ENCODE measurements at regions not wholly inside any gene's neighbourhood (a gene's known extent, or its start where the extent isn't known, plus 50 kb on each side); places are given as distances from the start of the nearest gene placed in this dataset.

DNA sequence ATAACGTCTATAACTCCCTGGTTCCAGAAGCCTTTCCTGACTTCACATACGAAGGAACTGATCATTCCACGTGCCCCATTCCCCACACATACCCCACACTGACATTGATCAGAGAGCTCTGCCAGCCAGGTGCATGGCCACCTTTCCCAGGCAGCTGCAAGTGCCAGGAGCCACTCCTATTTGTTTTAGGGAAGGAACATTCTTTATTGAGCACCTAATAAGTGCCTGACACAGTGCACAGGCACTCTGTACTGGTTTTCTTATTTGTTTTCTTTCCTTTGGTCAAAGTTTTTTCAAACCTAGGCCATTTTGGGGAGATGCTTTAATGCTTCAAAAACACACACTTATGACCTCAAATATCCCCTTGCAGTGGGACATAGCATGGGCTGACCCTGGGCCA lies 50.0 kb downstream of the PITPNM2 start:
- DNase-seq: no peak

DNA sequence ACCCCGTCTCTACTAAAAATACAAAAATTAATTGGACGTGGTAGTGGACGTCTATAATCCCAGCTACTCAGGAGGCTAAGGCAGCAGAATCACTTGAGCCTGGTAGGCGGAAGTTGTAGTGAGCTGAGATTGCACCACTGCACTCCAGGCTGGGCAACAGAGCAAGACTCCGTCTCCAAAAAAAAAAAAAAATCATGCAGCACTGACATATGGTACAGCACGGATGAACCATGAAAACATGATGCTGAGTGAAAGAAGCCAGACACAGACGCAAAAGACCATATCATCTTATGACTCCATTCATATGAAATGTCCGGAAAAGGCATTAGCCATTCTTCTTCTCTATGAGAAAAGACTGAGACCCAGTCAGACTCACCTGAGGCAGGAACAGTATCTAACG lies 50.4 kb downstream of the PITPNM2 start:
- no peak for DNase-seq

DNA sequence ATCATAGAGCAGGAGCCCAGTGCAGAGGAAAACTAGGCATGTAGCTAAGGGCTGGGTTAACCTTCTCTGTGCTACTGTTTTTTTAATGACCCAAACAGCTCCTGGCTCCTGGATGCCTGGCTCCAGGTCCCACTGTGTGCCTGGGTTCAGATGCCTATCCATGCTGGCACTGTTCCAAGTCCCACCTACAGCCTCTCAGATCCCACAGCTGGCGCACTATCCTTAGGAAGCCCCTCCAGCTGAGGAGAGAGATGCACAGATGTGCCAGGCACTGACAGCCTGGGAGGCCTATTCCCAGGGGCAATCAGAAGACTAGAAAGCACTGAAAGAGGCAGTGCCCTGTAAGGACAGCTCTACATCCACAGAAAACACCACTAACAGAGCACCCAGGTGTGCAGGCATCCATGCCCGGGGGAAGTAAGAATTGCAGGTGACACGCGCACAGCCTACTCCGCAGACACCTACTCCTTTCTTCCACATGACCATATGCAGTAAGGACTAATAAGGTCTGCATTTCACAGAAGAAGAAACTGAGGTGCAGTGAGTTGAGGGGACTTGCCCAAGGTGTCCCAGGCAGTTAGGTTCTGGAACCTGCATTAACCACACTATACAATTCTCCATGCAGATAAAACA lies 51.2 kb downstream of the PITPNM2 start:
- DNase-seq: no peak

DNA sequence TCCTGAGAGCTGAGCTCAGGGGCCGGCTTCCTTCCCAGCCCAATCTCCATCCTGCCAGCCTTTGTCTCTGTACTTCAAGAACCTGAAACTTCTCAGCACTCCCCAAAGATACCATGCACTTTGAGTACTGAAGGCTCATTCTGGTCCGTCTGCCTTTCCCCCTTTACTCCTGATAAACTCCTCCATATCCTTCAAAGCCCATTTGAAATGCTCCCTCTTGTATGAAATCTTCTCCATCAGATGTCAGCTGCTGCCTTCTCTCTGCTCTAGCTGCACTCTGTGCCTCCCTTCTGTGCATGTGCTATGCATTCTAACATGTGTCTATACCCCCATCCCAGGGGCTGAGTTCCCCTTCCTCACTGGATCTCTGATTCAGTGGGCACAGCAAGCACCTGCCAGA lies 52.1 kb downstream of the PITPNM2 start:
- DNase-seq: no peak

DNA sequence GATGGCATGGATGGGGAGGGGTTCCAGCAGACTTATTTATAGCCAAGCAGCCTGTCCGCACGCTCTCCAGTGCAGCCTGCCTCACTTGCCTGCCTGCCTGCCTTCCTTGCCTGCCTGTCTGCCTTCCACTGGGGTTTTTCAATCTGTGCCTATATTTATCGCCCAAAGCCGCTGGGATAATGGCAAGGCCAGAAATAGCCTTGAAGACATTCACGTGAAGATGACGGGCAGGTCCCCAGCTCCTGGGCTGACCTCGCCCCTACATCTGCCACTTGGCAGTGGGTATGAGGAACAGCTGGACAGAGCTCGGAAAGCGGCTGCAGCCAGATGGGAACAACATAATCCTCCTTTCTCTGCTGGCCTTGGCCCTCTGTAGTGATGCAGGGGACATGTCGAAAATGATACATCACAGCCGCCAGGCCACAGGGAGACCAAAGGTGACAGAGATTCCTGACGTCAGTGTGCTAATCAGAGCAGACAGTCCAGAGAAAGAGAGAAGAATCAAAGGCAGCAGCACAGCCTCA lies 53.3 kb downstream of the PITPNM2 start:
- no peak for DNase-seq

DNA sequence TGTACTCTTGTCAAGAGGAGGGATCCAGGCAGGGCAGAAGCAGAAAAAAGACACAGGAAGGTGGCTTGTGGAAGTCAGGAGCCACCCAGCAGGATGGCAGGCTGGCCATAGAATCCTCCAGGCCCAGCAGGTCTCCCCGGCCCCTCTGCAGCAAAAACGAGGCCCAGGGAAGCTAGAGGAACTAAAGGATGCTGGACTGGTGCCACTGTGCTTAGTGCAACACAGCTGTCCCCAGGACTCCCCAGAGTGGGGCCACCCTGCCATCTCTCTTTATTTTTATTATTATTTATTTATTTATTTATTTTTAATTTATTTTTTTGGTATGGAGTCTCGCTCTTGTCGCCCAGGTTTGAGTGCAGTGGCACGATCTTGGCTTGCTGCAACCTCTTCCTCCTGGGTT lies 54.1 kb downstream of the PITPNM2 start:
- no peak for DNase-seq

DNA sequence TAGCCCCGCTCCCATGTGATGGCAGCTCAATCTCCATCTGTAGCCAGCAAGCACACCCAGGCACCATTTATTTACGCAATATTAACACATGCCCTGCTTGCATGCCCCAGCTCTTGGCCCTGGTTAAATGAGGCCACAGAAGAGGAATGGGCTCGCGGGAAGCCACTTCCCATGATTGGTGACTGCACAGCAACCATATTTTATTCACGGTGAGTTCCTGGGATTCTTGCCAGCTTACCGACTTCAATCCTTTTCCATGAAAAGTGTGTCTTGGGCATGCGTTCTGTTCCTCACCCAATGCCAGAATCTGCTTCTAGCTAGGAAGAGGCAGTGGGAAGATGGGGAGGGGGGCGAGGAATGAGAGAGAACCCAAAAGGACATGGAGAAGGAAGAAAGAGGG lies 54.7 kb downstream of the PITPNM2 start:
- DNase-seq: no peak

DNA sequence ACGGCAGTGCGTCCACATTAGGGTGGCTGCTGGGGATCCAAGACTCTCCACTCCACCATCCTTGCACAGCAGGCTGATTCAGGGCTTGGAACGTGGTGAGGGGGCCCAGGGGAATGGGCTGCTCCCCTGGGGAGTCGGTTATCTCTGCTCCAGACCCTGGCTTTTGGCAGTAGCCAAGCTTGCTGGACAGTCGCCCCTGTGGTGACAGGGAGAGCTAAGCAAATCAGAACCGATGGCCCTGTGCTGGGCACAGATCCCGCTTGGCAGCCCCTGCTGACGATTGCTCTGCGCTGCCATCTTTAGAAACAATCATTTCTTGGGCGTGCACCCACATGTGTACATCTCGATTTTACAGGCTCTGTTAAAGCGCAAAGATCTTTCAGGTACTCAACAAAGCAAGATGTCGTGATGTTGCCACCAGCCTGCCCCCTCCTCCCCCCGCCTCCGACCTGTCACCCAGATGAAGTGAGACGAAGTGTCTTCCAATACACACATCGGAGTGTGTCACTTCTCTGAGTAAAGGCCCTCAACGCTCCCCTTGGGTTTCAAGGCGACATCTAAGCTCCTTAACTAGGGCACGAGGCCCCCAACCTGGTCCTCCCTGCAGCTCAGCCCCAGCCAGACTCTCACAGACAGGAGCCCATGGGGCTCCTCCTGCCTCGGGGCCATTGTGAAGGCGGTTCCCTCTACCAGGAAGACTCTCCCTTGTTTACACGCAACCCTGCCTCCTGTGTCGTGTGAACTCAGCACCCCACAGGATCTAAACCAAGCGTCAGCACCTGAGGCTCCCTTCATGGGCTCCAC lies 55.6 kb downstream of the PITPNM2 start:
- no peak for DNase-seq

DNA sequence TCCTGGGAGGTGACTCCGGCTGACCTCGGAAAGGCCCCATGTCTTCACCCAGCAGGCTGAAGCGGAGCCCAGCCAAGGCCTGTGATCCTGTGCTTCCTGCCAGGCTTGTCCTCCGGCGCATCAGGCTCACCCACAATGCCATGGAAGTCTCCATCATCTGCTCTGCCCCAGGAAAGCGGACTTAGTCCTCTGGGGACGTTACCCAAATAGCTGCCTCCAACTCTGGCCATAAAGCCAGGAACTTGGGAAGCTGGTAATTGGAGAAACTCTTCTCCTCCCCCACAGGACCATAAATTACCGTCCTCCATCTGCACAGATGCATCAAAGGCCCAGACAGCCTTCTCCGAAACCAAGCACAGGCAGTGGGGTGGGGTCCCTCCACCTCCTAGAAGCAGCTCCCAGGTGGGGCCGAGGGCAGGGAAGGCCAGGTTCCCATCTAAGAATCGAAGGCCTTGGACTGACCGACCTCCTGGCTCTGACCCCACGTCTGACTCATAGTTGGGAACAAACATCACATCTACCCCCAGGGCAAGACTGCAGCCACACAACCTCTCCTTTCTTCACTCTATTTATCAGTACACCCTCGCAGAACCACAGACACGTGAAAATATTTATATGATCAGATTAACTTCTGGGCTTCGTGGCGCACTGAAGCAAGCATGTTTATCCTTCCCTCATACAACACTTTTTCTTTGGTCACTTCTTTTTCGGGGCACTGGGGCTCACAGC lies 56.4 kb downstream of the PITPNM2 start:
- DNase-seq: no peak

DNA sequence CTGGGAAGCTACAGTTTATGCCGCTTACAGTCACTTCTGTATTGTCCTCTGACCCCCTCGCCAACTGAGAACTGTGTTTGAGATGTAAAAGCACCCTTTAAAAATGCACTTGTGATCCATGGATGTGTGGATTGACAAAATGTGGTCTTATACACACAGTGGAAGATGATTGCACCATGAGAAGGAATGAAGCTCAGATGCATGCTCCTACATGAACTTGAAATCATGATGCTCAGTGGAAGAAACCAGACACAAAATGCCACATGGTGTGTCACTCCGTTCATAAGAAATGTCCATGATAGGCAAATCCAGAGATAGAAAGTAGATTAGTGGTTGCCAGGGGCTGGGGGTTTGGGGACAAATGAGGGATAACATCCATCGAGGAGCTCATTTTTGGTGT lies 58.0 kb downstream of the PITPNM2 start:
- no peak for DNase-seq

DNA sequence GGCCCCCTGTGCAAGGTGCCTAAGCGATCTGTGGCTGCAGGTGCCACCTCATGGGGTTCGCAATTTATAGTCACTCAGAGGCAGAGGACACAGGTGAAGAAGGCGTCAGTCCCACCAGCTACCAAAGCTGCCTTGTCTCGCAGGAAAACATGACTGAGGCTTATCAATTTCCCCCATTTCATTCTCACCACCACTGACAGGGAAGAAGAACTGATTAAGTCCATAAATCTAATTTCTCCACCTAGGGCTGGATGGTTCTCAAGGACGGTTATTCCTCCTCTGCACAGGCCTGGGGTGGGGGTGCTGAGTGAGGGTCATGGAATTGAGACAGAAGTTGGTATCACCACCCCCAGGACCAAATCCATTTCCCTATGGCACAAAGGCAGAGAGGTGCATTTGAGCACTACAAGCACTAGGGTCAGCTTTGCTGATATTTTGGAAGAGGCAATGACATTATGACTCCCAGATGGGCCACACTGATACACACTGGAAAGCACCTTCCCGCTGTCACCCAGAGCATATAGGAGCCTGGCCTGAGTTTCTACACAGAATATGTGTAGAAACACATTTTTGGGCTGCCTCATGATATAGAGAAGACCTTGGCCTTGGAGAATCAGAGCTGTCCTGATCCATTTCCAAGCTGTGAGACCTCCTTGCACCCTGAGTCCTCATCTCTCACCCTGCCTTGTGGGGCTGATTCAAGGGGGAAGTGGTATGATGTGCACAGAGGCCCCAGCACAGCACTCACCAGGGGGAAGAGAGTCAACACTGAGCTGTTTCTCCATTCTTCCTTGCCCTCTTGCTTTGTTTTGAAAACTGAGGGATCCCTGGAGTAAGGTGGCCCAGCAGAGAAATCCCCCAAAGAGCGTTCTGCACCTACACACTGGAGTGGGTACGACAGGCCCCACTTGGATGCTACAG lies 59.4 kb downstream of the PITPNM2 start:
- DNase-seq: no peak

DNA sequence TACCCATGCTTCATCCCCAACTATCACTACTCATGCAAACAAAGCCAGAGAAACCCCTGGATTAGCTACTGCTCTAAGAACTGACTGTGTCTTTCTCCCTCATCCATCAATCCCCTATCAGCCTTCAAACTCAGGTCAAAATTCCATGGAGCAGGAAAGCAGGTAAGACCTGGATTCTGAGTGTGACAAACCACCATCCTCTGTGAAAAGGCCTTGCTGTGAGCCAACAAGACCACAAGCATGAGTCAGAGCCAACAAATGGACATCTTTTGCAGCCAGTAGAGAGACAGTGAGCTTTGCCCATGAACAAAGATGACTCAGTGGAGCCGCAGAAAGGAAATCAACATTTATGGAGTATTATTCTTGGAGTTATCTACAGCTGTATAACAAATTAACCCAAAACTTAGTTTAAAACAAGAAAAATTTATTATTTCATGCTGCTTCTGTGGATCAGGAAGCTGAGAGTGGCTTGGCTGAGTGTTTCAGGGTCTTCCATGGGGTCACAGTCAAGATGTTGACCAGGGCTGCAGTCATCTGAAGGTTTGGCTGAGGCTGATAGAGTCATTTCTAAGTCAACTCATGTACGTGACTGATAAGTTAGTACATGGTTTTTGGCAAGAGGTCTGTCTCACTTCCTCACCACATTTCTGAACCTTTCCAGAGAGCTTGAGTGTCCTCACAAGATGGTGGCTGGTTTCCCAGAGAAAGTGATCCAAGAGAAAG lies 61.1 kb downstream of the PITPNM2 start:
- DNase-seq: no peak

DNA sequence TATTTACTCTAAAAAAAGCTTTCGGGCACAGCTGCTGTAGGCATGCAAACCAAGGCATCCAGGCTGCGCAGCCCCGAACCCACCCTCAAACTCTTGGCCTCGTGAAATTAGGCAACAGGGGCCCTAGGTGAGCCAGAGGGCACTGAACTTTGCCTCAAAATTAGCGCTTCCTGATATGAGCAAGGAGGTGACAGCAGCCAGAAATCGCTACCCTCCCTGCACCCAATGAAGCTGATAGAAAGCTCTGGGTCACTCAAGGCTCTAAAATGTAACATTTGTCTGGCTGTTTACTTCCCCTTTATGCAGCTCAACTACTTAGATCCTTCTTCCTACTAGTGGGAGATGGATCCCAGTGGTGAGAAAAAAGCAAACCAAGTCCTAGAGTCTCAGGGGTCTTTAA lies 61.8 kb downstream of the PITPNM2 start:
- DNase-seq: no peak

DNA sequence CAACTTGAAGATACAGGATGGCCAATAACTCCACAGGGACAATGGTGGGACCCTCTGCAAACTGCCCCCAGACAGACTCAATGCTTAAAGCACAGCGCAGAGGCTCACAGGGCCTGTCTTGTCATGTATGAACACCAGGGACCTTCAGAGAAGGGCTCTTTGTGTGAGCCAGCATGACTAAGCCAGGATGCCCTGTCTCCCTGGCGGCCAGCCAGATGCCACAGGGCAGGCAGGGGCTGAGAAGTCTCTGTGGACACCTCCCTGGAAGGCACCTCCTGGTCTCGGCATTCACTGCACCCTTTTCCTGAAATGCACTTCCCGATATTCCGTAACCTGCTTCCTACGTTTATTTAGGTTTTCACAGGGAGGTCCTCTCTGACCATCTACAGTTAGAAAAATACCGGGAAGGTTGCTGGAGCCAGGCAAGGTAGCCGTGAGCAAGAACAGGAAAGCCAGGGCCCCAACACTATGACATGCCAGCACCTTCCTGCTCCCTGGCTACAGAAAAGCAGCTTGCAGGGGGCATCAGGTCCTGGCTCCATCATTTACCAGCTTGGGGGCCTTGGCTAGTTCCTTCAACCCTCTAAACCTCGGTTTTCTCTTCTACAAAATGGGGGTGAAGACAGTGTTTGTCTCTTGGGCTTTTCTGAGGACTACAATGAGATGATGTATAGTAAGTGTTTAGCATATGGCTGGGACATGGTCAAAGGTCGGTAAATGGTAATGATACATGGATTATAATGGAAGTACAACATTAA lies 65.0 kb downstream of the PITPNM2 start:
- no peak for DNase-seq

DNA sequence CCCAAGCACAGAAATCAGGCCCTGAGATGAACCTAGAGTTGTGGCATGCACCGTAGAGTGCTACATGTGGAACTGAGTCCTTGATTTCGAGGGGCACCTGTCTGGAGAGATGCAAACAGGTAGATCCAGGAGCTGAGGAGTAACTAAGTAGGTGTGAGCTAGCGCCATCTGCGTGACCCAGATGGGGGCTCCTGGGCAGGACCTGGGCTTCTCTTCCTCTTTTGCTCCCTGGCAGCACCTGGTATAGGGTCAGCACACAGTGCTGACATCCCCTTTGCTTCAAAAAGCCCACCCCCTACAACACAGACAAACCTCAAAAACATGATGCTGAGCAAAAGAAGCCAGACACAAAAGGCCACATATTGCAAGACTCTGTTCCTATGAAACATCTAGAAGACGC lies 65.8 kb downstream of the PITPNM2 start:
- DNase-seq: no peak

DNA sequence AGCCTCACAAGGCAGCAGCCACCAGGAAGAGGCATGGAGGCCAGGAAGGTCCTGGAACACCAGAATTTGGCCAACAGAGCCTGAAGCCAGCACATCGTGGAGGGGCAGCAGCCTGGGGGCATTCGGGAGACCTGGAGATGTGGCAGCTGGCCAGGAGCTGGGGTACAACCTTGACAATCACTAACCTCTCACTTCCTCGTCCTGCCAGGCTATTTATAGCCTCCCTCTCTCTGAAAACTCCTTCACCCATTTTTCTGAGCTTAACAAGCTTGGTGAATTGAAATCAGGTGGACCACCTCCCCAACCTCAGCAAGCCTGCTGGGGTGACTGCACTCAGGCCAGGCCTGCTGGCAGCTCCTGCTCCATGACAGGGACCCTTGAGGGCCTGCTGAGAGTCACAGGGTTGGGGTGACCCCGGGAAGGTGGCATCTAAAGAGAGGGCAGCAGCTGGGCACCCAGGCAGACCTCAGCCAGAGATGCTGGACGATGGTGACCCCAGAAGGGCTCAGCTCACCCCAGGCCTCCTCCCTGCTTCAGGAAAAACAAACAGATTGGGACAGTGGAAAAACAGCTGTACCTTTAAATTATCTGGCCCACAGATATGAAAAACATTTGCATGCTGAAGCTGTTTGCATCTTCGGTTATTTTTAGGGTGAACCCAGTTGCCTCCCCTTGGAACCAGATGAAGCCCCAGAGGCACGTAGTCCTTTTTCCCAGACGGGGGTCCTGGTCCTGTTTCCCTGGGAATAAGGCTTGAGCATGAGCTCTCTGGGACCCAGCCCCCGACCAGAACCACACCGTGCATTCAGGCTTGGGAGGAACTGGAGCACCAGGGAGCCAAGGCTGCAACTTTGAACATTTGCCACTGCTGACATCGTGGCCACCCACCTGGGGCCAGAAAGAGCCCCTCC lies 67.0 kb downstream of the PITPNM2 start:
- no peak for DNase-seq

DNA sequence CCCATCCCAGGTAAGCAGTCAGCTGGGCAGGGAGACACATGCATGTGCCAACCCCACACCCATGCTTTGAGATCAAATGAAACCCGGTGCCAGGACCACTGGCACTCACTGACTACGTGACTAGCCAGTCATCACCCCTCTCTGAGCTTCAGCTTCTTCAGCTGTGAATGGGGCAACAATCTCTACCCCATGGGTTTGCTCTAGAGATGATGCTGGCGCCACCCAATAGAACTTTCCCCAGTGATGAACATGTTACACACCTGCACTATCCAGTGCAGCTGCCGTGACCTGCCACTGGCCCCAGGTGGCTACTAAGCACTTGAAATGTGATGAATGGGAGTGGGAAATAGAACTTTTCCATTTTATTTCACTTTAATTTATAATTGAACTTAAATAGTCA lies 70.3 kb downstream of the PITPNM2 start:
- no peak for DNase-seq

DNA sequence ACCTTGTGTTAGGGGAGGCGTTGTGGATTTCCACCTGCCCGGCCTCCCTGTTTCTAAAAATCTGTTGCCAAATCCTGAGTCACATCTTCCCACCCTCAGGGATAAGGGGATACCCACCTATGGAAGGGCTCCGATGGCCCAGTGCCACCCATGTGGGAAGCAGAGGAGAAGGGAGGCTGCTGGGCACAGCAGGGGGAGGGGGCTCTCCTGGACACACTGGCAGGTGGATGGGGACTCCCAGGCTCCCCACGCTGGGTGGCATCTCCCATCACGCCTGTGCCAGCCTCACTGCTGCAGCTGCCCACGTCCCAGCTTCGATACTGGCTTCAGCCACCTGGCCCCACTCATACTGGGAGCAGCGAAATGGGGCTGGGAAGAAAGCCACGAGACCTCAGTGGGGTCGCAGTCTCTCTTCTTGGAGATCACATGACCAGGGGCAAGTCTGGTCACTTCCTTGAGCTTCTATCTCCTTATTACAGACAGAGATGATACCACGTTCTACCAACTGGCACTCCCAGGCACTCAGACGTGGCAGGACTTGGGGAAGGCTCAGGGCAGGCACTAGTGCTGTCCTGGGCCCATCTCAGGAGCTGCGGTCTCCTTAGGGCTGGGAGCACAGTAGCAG lies 72.2 kb downstream of the PITPNM2 start:
- no peak for DNase-seq

DNA sequence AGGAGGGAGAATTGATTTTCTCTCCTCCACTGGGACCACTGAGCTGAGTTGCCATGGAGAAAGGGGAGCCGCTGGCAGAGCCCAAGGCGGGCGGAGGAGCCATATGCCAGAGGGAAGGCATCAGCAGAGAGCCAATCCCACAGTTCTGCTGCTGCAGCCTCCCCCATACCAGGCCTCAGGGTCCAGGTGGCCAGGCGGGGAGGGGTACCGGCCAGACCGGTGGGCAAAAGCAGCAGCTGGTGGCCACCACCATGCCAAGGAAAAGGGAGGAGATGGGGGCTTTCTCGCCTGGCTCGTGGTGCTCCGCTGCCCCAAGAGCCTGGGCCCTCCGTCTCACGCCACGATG lies 72.8 kb downstream of the PITPNM2 start:
- DNase-seq: no peak
